ENCODE measurements at regions not wholly inside any gene's neighbourhood (a gene's known extent, or its start where the extent isn't known, plus 50 kb on each side); places are given as distances from the start of the nearest gene placed in this dataset.
"Not testable (repeated sequence)": the region's sequence is repeated elsewhere in the genome, so short reads cannot be mapped to it uniquely, and the experiment has no call there.

GRCh38 chr22:22297794-22298653 is 53.4 kb downstream of the VPREB1 start:
- Histone ChIP-seq H3K79me2 (ENCODE audit: control insufficient read depth, insufficient read depth, low read length) (peaks cover 50% of the 10 kb centered on the region), H3K27ac (ENCODE audit: low read length in 2 of 2) (peak overlapping the region; percentile 50 to 59), H3K4me3 (ENCODE audit: control extremely low read depth in 1 of 5, extremely low read depth in 1 of 5, insufficient read depth in 1 of 5, low read depth in 2 of 5, low read length in 4 of 5) (peak overlapping the region in 4 of 5 experiments; percentile 67 to 80 (median 70)), H3K9ac (ENCODE audit: low read length) (peak overlapping the region; percentile 75), H3K4me2 (replicated peaks; ENCODE audit: low read depth, low read length, poor library complexity, severe bottlenecking) (peak overlapping the region; percentile 62), H4K20me1 (ENCODE audit: control insufficient read depth, insufficient read depth, low read length, poor library complexity, severe bottlenecking) (peaks cover 14% of the 10 kb centered on the region), H2AFZ (ENCODE audit: insufficient read depth, low read depth, low read length, poor library complexity, severe bottlenecking) (peak overlapping the region; percentile 79)
- not testable (repeated sequence) for H3K27me3 ChIP-seq (replicated peaks in 1 of 4; ENCODE audit: control extremely low read depth in 1 of 4, control insufficient read depth in 3 of 4, insufficient read depth in 4 of 4, low read length in 3 of 4); H3K4me1 ChIP-seq (ENCODE audit: control insufficient read depth in 2 of 2, insufficient read depth in 2 of 2, low read length in 2 of 2); H3K9me3 ChIP-seq (ENCODE audit: control extremely low read depth in 1 of 3, control insufficient read depth in 2 of 3, insufficient read depth in 1 of 3, low read length in 2 of 3); H3K9me3 Mint-ChIP-seq (ENCODE audit: insufficient read depth); H3K27me3 Mint-ChIP-seq; H3K36me3 ChIP-seq (replicated peaks in 1 of 2; ENCODE audit: control extremely low read depth in 1 of 2, control insufficient read depth in 1 of 2, extremely low read depth in 1 of 2, insufficient read depth in 2 of 2, low read length in 1 of 2)
- intact Hi-C loops (cut with micrococcal nuclease), result loop anchor here (1.0 to 2.0 kb wide), 4 partner anchors 90 to 267 kb away; no protein-coding TSS in a partner anchor
- peak overlapping the region; percentile 91 for H3K27ac Mint-ChIP-seq
- peak; percentile 95 for DNase-seq
- POLR2A ChIA-PET, result interaction anchor here (1.3 kb wide), 1 partner anchor 97 kb away, joined by 5 read pairs; no protein-coding TSS in a partner anchor
- TF ChIP-seq, protein P1, sequence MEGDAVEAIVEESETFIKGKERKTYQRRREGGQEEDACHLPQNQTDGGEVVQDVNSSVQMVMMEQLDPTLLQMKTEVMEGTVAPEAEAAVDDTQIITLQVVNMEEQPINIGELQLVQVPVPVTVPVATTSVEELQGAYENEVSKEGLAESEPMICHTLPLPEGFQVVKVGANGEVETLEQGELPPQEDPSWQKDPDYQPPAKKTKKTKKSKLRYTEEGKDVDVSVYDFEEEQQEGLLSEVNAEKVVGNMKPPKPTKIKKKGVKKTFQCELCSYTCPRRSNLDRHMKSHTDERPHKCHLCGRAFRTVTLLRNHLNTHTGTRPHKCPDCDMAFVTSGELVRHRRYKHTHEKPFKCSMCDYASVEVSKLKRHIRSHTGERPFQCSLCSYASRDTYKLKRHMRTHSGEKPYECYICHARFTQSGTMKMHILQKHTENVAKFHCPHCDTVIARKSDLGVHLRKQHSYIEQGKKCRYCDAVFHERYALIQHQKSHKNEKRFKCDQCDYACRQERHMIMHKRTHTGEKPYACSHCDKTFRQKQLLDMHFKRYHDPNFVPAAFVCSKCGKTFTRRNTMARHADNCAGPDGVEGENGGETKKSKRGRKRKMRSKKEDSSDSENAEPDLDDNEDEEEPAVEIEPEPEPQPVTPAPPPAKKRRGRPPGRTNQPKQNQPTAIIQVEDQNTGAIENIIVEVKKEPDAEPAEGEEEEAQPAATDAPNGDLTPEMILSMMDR (IDR thresholded peaks at IDR 0.05), result peak; percentile 66
- WGBS (ENCODE audit: insufficient coverage), result under 1% methylated on average over 56 of the region's 72 CpGs
- ATAC-seq (ENCODE audit: low read depth), result peak; percentile 98
- CTCF ChIA-PET, result interaction anchor here (0.9 to 1.5 kb wide), 4 partner anchors 90 to 268 kb away, joined by 3 to 9 read pairs (median 4); no protein-coding TSS in a partner anchor
- peaks cover 26% of the 10 kb centered on the region for H3K4me1 Mint-ChIP-seq
- H3K4me3 Mint-ChIP-seq, result peak overlapping the region; percentile 95

DNA sequence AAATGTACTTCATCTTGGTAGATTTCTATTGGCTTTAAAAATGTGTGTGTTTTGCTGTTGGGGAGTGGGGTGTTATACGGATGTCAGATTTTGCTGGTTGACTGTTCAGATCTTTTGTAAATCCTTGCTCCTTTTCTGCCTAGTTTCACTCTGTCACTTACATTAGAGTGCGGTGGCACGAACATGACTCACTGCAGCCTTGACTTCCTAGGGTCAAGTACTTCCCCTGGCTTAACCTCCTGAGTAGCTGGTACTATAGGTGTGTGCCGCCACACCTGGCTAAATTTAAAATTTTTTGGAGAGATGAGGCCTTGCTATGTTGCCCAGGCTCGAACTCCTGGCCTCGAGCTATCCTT is 54.0 kb downstream of the VPREB1 start:
- H3K4me3 ChIP-seq (ENCODE audit: control extremely low read depth in 1 of 5, extremely low read depth in 1 of 5, insufficient read depth in 1 of 5, low read depth in 2 of 5, low read length in 4 of 5), result peak overlapping the region in 4 of 5 experiments; percentile 67 to 80 (median 70)
- not testable (repeated sequence) for ATAC-seq (ENCODE audit: low read depth); H3K27me3 Mint-ChIP-seq; H3K27me3 ChIP-seq (replicated peaks in 1 of 4; ENCODE audit: control extremely low read depth in 1 of 4, control insufficient read depth in 3 of 4, insufficient read depth in 4 of 4, low read length in 3 of 4); H3K4me1 ChIP-seq (ENCODE audit: control insufficient read depth in 2 of 2, insufficient read depth in 2 of 2, low read length in 2 of 2); DNase-seq; H3K9me3 Mint-ChIP-seq (ENCODE audit: insufficient read depth); H4K20me1 ChIP-seq (ENCODE audit: control insufficient read depth, insufficient read depth, low read length, poor library complexity, severe bottlenecking); H3K9me3 ChIP-seq (ENCODE audit: control extremely low read depth in 1 of 3, control insufficient read depth in 2 of 3, insufficient read depth in 1 of 3, low read length in 2 of 3); H3K36me3 ChIP-seq (replicated peaks in 1 of 2; ENCODE audit: control extremely low read depth in 1 of 2, control insufficient read depth in 1 of 2, extremely low read depth in 1 of 2, insufficient read depth in 2 of 2, low read length in 1 of 2)
- Mint-ChIP-seq H3K4me3 (peak overlapping the region; percentile 95), H3K4me1 (peaks cover 26% of the 10 kb centered on the region), H3K27ac (peak overlapping the region; percentile 91)
- no CpG with 5 or more reads among the region's 6 CpGs for WGBS (ENCODE audit: insufficient coverage)
- H3K79me2 ChIP-seq (ENCODE audit: control insufficient read depth, insufficient read depth, low read length), result peaks cover 45% of the 10 kb centered on the region
- ChIA-PET POLR2A (interaction anchor here (1.3 kb wide), 1 partner anchor 98 kb away, joined by 5 read pairs; no protein-coding TSS in a partner anchor), CTCF (interaction anchor here (0.9 to 1.5 kb wide), 4 partner anchors 91 to 268 kb away, joined by 3 to 9 read pairs (median 4); no protein-coding TSS in a partner anchor)
- H3K9ac ChIP-seq (ENCODE audit: low read length), result peak overlapping the region; percentile 75
- H2AFZ ChIP-seq (ENCODE audit: insufficient read depth, low read depth, low read length, poor library complexity, severe bottlenecking), result peak overlapping the region; percentile 79
- H3K27ac ChIP-seq (ENCODE audit: low read length in 2 of 2), result peak overlapping the region in 1 of 2 donors; percentile 50
- intact Hi-C loops (cut with micrococcal nuclease), result loop anchor here (1.0 to 2.0 kb wide), 4 partner anchors 90 to 268 kb away; no protein-coding TSS in a partner anchor
- H3K4me2 ChIP-seq (replicated peaks; ENCODE audit: low read depth, low read length, poor library complexity, severe bottlenecking), result peak overlapping the region; percentile 50

DNA sequence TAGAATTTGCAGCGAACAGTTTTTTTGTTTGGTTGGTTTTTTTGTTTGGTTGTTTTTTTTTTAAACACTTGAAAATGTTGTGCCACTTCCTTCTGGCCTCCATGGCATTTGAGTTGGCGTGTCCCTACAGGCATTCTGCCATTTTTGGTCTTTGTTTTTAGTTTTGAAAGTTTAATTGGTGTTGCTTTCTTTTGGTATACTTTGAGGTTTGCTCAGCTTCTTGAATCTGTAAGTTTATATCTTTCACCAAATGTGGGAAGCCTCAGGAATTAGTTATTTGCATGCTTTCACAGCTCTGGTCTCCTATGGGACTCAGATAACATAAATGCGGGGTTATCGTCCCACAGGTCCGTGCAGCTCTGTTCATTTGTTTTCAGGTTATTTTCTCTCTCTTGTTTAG is 55.9 kb downstream of the VPREB1 start:
- H3K4me3 Mint-ChIP-seq; H3K4me2 ChIP-seq (replicated peaks; ENCODE audit: low read depth, low read length, poor library complexity, severe bottlenecking); H3K27ac Mint-ChIP-seq; POLR2A ChIA-PET; H3K4me1 ChIP-seq (ENCODE audit: control insufficient read depth in 2 of 2, insufficient read depth in 2 of 2, low read length in 2 of 2); H3K36me3 ChIP-seq (replicated peaks in 1 of 2; ENCODE audit: control extremely low read depth in 1 of 2, control insufficient read depth in 1 of 2, extremely low read depth in 1 of 2, insufficient read depth in 2 of 2, low read length in 1 of 2); H4K20me1 ChIP-seq (ENCODE audit: control insufficient read depth, insufficient read depth, low read length, poor library complexity, severe bottlenecking); DNase-seq; H3K9ac ChIP-seq (ENCODE audit: low read length); H2AFZ ChIP-seq (ENCODE audit: insufficient read depth, low read depth, low read length, poor library complexity, severe bottlenecking); intact Hi-C loops (cut with micrococcal nuclease); H3K27me3 Mint-ChIP-seq; H3K27me3 ChIP-seq (replicated peaks in 1 of 4; ENCODE audit: control extremely low read depth in 1 of 4, control insufficient read depth in 3 of 4, insufficient read depth in 4 of 4, low read length in 3 of 4); CTCF ChIA-PET; H3K27ac ChIP-seq (ENCODE audit: low read length in 2 of 2); H3K9me3 ChIP-seq (ENCODE audit: control extremely low read depth in 1 of 3, control insufficient read depth in 2 of 3, insufficient read depth in 1 of 3, low read length in 2 of 3); H3K4me3 ChIP-seq (ENCODE audit: control extremely low read depth in 1 of 5, extremely low read depth in 1 of 5, insufficient read depth in 1 of 5, low read depth in 2 of 5, low read length in 4 of 5); ATAC-seq (ENCODE audit: low read depth); H3K9me3 Mint-ChIP-seq (ENCODE audit: insufficient read depth): not testable (repeated sequence)
- H3K4me1 Mint-ChIP-seq, result peaks cover 26% of the 10 kb centered on the region
- WGBS (ENCODE audit: insufficient coverage), result 80% methylated on average over 1 of the region's 5 CpGs
- H3K79me2 ChIP-seq (ENCODE audit: control insufficient read depth, insufficient read depth, low read length), result peaks cover 41% of the 10 kb centered on the region
